ENCODE measurements at regions not wholly inside any gene's neighbourhood (a gene's known extent, or its start where the extent isn't known, plus 50 kb on each side); places are given as distances from the start of the nearest gene placed in this dataset.

- no peak for TF ChIP-seq CTCF (IDR thresholded peaks at IDR 0.05)
- no peak for TF ChIP-seq POLR2AphosphoS5 (IDR thresholded peaks at IDR 0.05)
Observed at GRCh38 chrX:13387666-13388494, 68.0 kb upstream of the ATXN3L start.
